NOMO-1 treated with dmso at 0.1 percent for 144 hours (cell line): ENCODE measurements at regions not wholly inside any gene's neighbourhood (a gene's known extent, or its start where the extent isn't known, plus 50 kb on each side); places are given as distances from the start of the nearest gene placed in this dataset.

ENCODE experiments used
- DNase-seq: peaks from one replicate; lab custom pipeline; 2025; ENCODE audit not compliant: unreplicated experiment; lab: John Stamatoyannopoulos, UW

- DNase-seq = no peak
Observed at GRCh38 chr4:168028970-168029597, 63.3 kb upstream of the ANXA10 start.

GRCh38 chr4:168037676-168038075, 54.7 kb upstream of the ANXA10 start:
- no peak for DNase-seq

- no peak for DNase-seq
Observed at GRCh38 chr4:168039593-168039992, 52.7 kb upstream of the ANXA10 start.
